ENCODE measurements at regions not wholly inside any gene's neighbourhood (a gene's known extent, or its start where the extent isn't known, plus 50 kb on each side); places are given as distances from the start of the nearest gene placed in this dataset.
A peak's percentile ranks its signal among the peaks of the same experiment; 100 is the strongest.

DNA sequence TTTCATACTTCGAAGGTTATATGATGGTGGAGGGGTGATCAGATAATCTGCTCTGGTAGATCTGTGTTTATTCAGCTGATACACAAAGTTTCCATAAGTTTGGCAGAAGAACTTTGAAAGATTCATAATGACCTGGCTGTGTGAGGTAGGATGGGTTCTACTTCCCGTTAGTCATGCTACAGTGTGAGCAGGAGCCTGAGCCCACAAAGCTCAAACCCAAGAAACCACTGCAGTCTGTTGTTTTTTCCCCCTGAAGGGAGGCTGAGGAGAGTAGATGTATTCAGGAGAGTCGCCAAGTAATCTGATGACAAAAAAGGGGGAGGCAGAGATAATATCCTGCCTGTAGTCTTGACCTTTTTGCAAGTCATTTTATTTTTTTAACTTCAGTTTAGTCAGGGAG lies 52.8 kb upstream of the PPP3CA start:
- in situ Hi-C loops (cut with HindIII; ENCODE audit: low pct_unique_long_range_greater_than_20kb, low sequenced_read_pairs) = no loop called here
- peak; percentile 22 for DNase-seq (ENCODE audit: low read depth, low spot score)

DNA sequence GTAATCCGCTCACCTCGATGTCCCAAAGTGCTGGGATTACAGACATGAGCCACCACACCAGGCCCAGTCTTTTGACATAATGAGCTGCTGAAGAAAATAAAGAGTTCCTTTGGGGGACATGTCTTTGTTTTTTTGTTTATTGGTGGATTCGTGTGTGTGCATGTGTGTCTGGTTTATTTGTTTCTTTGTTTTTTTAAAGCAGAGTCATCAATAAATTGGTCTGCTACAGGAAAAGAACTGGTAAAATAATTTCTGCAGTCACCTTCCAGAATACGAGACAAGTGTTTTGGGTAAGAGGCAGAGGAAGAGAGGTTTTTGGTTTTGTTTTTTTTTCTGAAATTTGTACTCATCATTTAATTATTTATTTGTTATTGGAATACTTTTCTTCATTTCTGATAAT lies 51.5 kb upstream of the PPP3CA start:
- in situ Hi-C loops (cut with HindIII; ENCODE audit: low pct_unique_long_range_greater_than_20kb, low sequenced_read_pairs) = no loop called here
- DNase-seq (ENCODE audit: low read depth, low spot score) = no peak

Small RNA genes in the stretch of these regions (small RNA-seq; reads per million reads assigned to genes)
- 0 reads per million in 2 experiments for gene RNU6-462P
